ENCODE measurements at regions not wholly inside any gene's neighbourhood (a gene's known extent, or its start where the extent isn't known, plus 50 kb on each side); places are given as distances from the start of the nearest gene placed in this dataset.

DNA sequence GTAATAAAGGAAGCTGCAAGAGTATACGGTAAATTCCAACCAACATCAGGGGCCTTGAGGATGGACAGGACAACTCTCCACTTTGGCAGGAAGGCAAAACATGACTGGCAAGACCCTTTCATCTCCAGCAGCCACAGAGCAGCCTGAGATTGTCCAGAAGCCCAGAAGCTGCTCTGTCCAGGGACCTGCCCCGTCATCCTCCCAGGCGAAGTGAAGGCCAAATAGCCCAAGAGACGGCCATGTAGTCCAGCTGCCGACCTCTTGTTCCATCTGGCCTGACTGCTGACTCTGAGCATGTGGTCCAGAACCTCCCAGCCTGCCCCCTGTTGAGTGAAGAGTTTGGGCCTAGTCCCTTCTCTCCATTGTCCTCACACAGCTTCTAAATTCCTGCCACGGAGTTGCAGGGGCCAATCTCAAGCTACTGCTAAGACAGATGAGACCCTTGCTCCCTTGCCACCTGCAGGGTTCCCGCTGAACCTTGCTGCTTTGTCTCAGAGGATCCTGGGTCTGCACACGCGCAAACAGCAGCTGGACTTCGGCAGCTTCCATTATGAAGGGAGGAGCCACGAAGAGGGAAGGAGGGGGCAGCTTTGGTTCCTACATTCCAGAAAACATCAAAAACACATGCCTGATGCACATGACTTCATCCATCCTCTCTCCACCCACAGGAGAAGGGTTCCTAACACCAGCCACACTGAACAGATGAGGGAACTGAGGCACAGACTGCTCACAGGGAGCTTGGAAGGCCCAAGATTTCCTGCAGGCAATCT, 196.9 kb downstream of the KATNAL1 start:
- H3K27me3 ChIP-seq = no peaks in the 10 kb centered on the region
- H3K4me1 ChIP-seq = peaks cover 15% of the 10 kb centered on the region
- TF ChIP-seq, protein P1, sequence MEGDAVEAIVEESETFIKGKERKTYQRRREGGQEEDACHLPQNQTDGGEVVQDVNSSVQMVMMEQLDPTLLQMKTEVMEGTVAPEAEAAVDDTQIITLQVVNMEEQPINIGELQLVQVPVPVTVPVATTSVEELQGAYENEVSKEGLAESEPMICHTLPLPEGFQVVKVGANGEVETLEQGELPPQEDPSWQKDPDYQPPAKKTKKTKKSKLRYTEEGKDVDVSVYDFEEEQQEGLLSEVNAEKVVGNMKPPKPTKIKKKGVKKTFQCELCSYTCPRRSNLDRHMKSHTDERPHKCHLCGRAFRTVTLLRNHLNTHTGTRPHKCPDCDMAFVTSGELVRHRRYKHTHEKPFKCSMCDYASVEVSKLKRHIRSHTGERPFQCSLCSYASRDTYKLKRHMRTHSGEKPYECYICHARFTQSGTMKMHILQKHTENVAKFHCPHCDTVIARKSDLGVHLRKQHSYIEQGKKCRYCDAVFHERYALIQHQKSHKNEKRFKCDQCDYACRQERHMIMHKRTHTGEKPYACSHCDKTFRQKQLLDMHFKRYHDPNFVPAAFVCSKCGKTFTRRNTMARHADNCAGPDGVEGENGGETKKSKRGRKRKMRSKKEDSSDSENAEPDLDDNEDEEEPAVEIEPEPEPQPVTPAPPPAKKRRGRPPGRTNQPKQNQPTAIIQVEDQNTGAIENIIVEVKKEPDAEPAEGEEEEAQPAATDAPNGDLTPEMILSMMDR (IDR thresholded peaks at IDR 0.05) = no peak
- no peak for TF ChIP-seq POLR2A (IDR thresholded peaks at IDR 0.05)
- no peak overlapping the region for H3K4me3 ChIP-seq
- H3K36me3 ChIP-seq (ENCODE audit: low read depth, missing control alignments) = no peaks in the 10 kb centered on the region
- H3K9me3 ChIP-seq = no peaks in the 10 kb centered on the region
- 81 to 82% methylated on average over 7 to 11 of the region's 11 CpGs for WGBS, 2 donors
- intact Hi-C loops (cut with DNase I; ENCODE audit: low total_unique reads) = loop anchor here (10.0 kb wide), 2 partner anchors 336 to 606 kb away; no protein-coding TSS in a partner anchor
- no peak for DNase-seq
- no peak overlapping the region for H3K27ac ChIP-seq

GRCh38 chr13:30109471-30110135, 197.7 kb downstream of the KATNAL1 start:
- Histone ChIP-seq H3K9me3 (no peaks in the 10 kb centered on the region), H3K4me3 (no peak overlapping the region), H3K4me1 (peaks cover 11% of the 10 kb centered on the region), H3K27me3 (no peaks in the 10 kb centered on the region), H3K27ac (no peak overlapping the region), H3K36me3 (ENCODE audit: low read depth, missing control alignments) (no peaks in the 10 kb centered on the region)
- no peak for DNase-seq
- intact Hi-C loops (cut with DNase I; ENCODE audit: low total_unique reads) = loop anchor here (10.0 kb wide), 2 partner anchors 335 to 605 kb away; no protein-coding TSS in a partner anchor
- TF ChIP-seq POLR2A (IDR thresholded peaks at IDR 0.05) = no peak
- TF ChIP-seq, protein P1 (IDR thresholded peaks at IDR 0.05) = no peak
- WGBS, 2 donors = 94% methylated on average over 8 of the region's 8 CpGs

GRCh38 chr13:30108913-30109237, 198.5 kb downstream of the KATNAL1 start:
- Histone ChIP-seq H3K9me3 (no peaks in the 10 kb centered on the region), H3K27me3 (no peaks in the 10 kb centered on the region), H3K27ac (no peak overlapping the region), H3K36me3 (ENCODE audit: low read depth, missing control alignments) (no peaks in the 10 kb centered on the region), H3K4me1 (peaks cover 5% of the 10 kb centered on the region), H3K4me3 (no peak overlapping the region)
- intact Hi-C loops (cut with DNase I; ENCODE audit: low total_unique reads) = no loop called here
- DNase-seq = no peak
- 79 to 89% methylated on average over 8 of the region's 8 CpGs for WGBS, 2 donors
- TF ChIP-seq POLR2A (IDR thresholded peaks at IDR 0.05) = no peak

GRCh38 chr13:30108216-30108912, 199.0 kb downstream of the KATNAL1 start:
- Histone ChIP-seq H3K4me3 (no peak overlapping the region), H3K9me3 (no peaks in the 10 kb centered on the region), H3K27ac (no peak overlapping the region), H3K4me1 (no peaks in the 10 kb centered on the region), H3K27me3 (no peaks in the 10 kb centered on the region), H3K36me3 (ENCODE audit: low read depth, missing control alignments) (no peaks in the 10 kb centered on the region)
- intact Hi-C loops (cut with DNase I; ENCODE audit: low total_unique reads) = no loop called here
- no peak for DNase-seq
- WGBS, 2 donors = 79 to 97% methylated on average over 13 of the region's 13 CpGs
- TF ChIP-seq, protein P1 (IDR thresholded peaks at IDR 0.05) = no peak
- no peak for TF ChIP-seq POLR2A (IDR thresholded peaks at IDR 0.05)

DNA sequence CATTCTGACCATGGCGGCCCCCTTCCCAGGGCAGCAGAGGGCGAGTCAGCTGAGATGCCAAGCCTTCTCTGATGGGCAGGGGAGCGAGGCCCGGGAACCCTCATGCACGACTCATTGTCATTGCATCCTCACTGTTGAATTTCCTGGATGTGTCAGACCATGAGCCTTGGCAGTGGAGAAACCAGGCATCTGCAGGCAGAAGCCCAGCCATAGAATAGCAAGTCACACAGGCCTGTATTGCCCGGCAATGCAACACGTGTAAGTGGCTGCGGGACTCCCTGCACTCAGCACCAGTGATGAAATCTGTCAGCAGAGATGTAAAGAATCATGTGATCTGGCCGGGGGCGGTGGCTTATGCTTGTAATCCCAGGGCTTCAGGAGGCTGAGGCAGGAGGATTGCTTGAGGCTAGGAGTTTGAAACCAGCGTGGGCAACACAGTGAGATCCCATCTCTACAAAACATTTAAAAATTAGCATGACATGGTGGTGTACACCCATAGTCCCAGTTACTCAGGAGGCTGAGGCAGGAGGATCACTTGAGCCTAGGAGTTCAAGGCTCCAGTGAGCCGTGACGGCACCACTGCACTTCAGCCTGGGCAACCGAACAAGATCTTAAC, 199.7 kb downstream of the KATNAL1 start:
- TF ChIP-seq, protein P1 (IDR thresholded peaks at IDR 0.05) = no peak
- no peak for TF ChIP-seq POLR2A (IDR thresholded peaks at IDR 0.05)
- no peak overlapping the region for H3K27ac ChIP-seq
- no peak for DNase-seq
- 90 to 95% methylated on average over 14 of the region's 14 CpGs for WGBS, 2 donors
- H3K4me3 ChIP-seq = no peak overlapping the region
- no peaks in the 10 kb centered on the region for H3K36me3 ChIP-seq (ENCODE audit: low read depth, missing control alignments)
- H3K27me3 ChIP-seq = no peaks in the 10 kb centered on the region
- intact Hi-C loops (cut with DNase I; ENCODE audit: low total_unique reads) = no loop called here
- no peaks in the 10 kb centered on the region for H3K4me1 ChIP-seq
- no peaks in the 10 kb centered on the region for H3K9me3 ChIP-seq
